ENCODE measurements at regions not wholly inside any gene's neighbourhood (a gene's known extent, or its start where the extent isn't known, plus 50 kb on each side); places are given as distances from the start of the nearest gene placed in this dataset.
A peak's percentile ranks its signal among the peaks of the same experiment; 100 is the strongest.

DNA sequence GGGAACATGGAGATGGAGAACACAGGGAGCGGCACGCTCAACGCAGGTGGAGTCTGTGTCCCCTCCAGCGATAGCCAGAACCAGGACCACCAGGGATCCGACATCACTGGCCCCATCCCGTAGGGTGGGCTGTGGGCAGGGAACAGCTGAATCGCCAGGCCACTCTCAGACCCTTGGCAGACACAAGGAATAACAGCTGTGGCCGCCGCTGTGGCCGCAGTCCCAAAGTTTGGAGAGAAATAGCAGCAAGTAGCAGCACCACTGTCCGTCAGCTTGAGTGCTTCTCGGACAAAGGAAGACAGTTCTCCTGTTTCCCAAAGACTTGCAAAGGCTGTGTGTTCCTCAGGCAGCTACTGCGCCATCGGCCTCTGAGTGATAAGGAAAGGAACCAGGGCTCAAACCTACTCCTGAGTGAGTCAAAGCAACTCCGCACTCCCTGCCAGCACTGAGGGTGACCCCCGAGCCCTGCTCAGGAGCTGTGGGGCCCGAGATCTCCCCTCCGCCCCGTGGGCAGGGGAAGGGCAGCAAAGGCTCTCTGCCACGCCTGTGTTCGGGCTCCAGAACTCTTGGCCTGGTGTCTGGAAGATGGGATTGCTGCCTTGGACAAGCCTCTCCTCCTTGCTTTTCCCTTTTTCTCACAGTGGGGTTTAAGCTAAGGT, 82.3 kb upstream of the FAM20C start:
- H3K9me3 Mint-ChIP-seq, result peaks cover 3 to 20% of the 10 kb centered on the region in 2 donors
- no peaks in the 10 kb centered on the region for H3K36me3 Mint-ChIP-seq (ENCODE audit: insufficient read depth)
- peaks cover 0 to 1% of the 10 kb centered on the region in 2 donors for H3K4me1 Mint-ChIP-seq (ENCODE audit: low read depth in 2 of 2)
- DNase-seq (no peak), ATAC-seq (replicated peaks) (no peak)
- H3K27ac Mint-ChIP-seq, result no peak overlapping the region
- H3K27me3 Mint-ChIP-seq, result peaks cover 59 to 76% of the 10 kb centered on the region in 2 donors
- H3K4me3 Mint-ChIP-seq, result no peak overlapping the region

GRCh38 chr7:110557-111232, 81.7 kb upstream of the FAM20C start:
- Mint-ChIP-seq H3K4me3 (no peak overlapping the region), H3K4me1 (ENCODE audit: low read depth in 2 of 2) (no peaks in the 10 kb centered on the region), H3K27me3 (peaks cover 58 to 82% of the 10 kb centered on the region in 2 donors), H3K36me3 (ENCODE audit: insufficient read depth) (no peaks in the 10 kb centered on the region), H3K9me3 (peaks cover 3 to 20% of the 10 kb centered on the region in 2 donors), H3K27ac (no peak overlapping the region)
- ATAC-seq (replicated peaks) (no peak), DNase-seq (no peak)

- ATAC-seq (replicated peaks), result no peak
- H3K27me3 Mint-ChIP-seq, result peaks cover 63 to 87% of the 10 kb centered on the region in 2 donors
- no peak for DNase-seq
- H3K9me3 Mint-ChIP-seq, result peaks cover 3 to 20% of the 10 kb centered on the region in 2 donors
- H3K36me3 Mint-ChIP-seq (ENCODE audit: insufficient read depth), result no peaks in the 10 kb centered on the region
- H3K4me3 Mint-ChIP-seq, result no peak overlapping the region
- H3K27ac Mint-ChIP-seq, result no peak overlapping the region
- H3K4me1 Mint-ChIP-seq (ENCODE audit: low read depth in 2 of 2), result no peaks in the 10 kb centered on the region
Measured at GRCh38 chr7:111591-111990, 80.8 kb upstream of the FAM20C start.

- ATAC-seq (replicated peaks) (no peak), DNase-seq (no peak)
- Mint-ChIP-seq H3K27me3 (peaks cover 60 to 89% of the 10 kb centered on the region in 2 donors), H3K9me3 (peaks cover 3 to 20% of the 10 kb centered on the region in 2 donors), H3K4me3 (no peak overlapping the region), H3K4me1 (ENCODE audit: low read depth in 2 of 2) (no peaks in the 10 kb centered on the region), H3K36me3 (ENCODE audit: insufficient read depth) (no peaks in the 10 kb centered on the region), H3K27ac (no peak overlapping the region)
Measured at GRCh38 chr7:112881-113280, 79.5 kb upstream of the FAM20C start.

- H3K27me3 Mint-ChIP-seq, result peaks cover 69 to 90% of the 10 kb centered on the region in 2 donors
- DNase-seq (no peak), ATAC-seq (replicated peaks) (no peak)
- H3K4me3 Mint-ChIP-seq, result no peak overlapping the region
- peaks cover 3 to 20% of the 10 kb centered on the region in 2 donors for H3K9me3 Mint-ChIP-seq
- H3K27ac Mint-ChIP-seq, result no peak overlapping the region
- no peaks in the 10 kb centered on the region for H3K36me3 Mint-ChIP-seq (ENCODE audit: insufficient read depth)
- H3K4me1 Mint-ChIP-seq (ENCODE audit: low read depth in 2 of 2), result peaks cover 0 to 2% of the 10 kb centered on the region in 2 donors
Measured at GRCh38 chr7:115274-115911, 77.0 kb upstream of the FAM20C start.

DNA sequence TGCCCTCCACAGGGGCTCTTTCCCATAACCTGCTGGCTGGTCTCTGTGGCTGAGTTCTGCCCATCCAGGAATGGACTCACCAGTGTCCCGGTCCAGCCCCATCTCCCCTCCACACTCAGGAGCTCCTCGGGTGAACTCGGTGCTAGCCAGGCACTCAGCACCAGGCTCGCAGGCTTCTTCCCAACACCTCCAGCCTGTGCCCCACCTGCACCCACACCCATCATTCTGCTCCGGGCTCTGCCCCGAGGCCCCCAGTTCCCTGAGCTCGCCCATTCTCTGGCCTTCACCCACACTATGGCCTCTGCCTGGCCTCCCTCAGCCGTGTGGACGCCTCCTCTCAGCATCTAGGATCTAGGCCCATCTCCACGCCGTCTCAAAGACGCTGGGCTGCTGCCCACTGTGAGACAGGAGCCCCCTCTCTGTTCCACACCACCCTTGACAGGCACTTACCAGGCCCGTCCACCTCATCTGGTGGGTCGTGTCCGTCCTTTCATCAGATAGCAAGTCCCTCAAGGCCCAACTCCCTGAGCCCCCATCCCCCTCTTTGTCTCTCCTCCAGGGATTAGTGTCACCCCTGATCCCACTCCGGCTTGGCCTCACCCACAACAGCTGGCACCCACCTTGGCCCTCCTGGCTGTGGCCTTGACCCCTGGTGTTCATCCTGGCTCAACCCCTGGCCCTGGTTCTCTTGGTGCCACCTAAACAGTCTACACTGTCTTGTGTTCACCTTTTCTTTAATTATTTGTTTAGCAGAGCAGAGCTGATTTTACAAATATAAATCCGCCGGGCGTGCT, 76.0 kb upstream of the FAM20C start:
- ATAC-seq (replicated peaks), result no peak
- Mint-ChIP-seq H3K36me3 (ENCODE audit: insufficient read depth) (no peaks in the 10 kb centered on the region), H3K27ac (no peak overlapping the region), H3K9me3 (peaks cover 3 to 14% of the 10 kb centered on the region in 2 donors), H3K4me1 (ENCODE audit: low read depth in 2 of 2) (peaks cover 0 to 2% of the 10 kb centered on the region in 2 donors), H3K27me3 (peaks cover 59 to 90% of the 10 kb centered on the region in 2 donors), H3K4me3 (no peak overlapping the region)
- no peak for DNase-seq

GRCh38 chr7:117836-118614, 74.3 kb upstream of the FAM20C start:
- no peak overlapping the region for H3K4me3 Mint-ChIP-seq
- no peak for DNase-seq
- peaks cover 0 to 2% of the 10 kb centered on the region in 2 donors for H3K4me1 Mint-ChIP-seq (ENCODE audit: low read depth in 2 of 2)
- ATAC-seq (replicated peaks), result no peak
- peaks cover 46 to 85% of the 10 kb centered on the region in 2 donors for H3K27me3 Mint-ChIP-seq
- H3K36me3 Mint-ChIP-seq (ENCODE audit: insufficient read depth), result no peaks in the 10 kb centered on the region
- H3K9me3 Mint-ChIP-seq, result peaks cover 0 to 7% of the 10 kb centered on the region in 2 donors
- H3K27ac Mint-ChIP-seq, result no peak overlapping the region

DNA sequence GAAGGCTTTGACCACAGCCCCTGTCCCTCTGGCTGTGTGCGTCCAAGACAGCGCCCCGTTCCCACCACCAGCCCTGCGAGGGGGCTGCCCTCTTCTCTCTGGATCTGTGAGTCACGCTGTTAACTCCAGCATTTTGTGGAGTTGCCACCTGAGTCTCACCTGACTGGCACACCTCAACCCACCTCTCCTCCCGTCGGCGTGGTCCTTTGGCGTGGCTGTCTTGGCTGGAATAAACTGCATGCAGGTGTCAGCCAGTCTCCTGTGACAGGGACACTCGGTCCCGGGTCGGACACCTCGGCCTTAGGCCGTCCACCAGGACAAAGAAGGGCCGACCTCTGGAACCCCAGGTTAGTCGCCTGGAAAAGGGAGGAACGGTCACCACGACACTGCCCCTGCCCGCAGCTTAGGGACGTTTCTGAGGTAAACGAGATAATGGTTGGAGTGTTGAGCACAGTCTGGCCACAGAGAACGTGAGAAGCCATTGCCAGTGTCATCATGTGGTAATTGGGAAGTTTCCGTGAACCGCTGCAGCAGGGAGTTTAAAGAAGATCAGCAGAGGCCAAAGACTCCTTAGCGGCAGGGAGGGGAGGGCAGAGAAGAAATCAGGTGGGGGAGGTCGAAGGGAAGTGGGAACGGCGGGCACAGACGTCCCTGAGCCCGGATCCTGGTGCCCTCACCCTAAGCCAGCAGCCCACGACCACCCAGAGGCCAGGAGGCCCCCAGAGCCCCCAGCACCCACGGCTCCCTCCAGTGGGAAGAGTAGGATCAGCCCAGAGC, 73.6 kb upstream of the FAM20C start:
- ATAC-seq (replicated peaks), result no peak
- no peak overlapping the region for H3K27ac Mint-ChIP-seq
- no peak overlapping the region for H3K4me3 Mint-ChIP-seq
- no peaks in the 10 kb centered on the region for H3K36me3 Mint-ChIP-seq (ENCODE audit: insufficient read depth)
- no peaks in the 10 kb centered on the region for H3K9me3 Mint-ChIP-seq
- no peak for DNase-seq
- H3K4me1 Mint-ChIP-seq (ENCODE audit: low read depth in 2 of 2), result peaks cover 0 to 2% of the 10 kb centered on the region in 2 donors
- H3K27me3 Mint-ChIP-seq, result peaks cover 38 to 85% of the 10 kb centered on the region in 2 donors

GRCh38 chr7:119392-120163, 72.8 kb upstream of the FAM20C start:
- ATAC-seq (replicated peaks) (no peak), DNase-seq (no peak)
- Mint-ChIP-seq H3K4me3 (peak overlapping the region in 1 of 2 donors; percentile 33), H3K4me1 (ENCODE audit: low read depth in 2 of 2) (peaks cover 0 to 2% of the 10 kb centered on the region in 2 donors), H3K9me3 (no peaks in the 10 kb centered on the region), H3K27me3 (peaks cover 31 to 80% of the 10 kb centered on the region in 2 donors), H3K36me3 (ENCODE audit: insufficient read depth) (no peaks in the 10 kb centered on the region), H3K27ac (no peak overlapping the region)

- DNase-seq (no peak), ATAC-seq (replicated peaks) (no peak)
- Mint-ChIP-seq H3K27ac (no peak overlapping the region), H3K36me3 (ENCODE audit: insufficient read depth) (no peaks in the 10 kb centered on the region), H3K4me3 (no peak overlapping the region), H3K4me1 (ENCODE audit: low read depth in 2 of 2) (peaks cover 0 to 2% of the 10 kb centered on the region in 2 donors), H3K27me3 (peaks cover 28 to 72% of the 10 kb centered on the region in 2 donors), H3K9me3 (no peaks in the 10 kb centered on the region)
Measured at GRCh38 chr7:120164-120991, 72.0 kb upstream of the FAM20C start.

All from effector memory CD8-positive, alpha-beta T cell (primary cell).